ENCODE measurements at regions not wholly inside any gene's neighbourhood (a gene's known extent, or its start where the extent isn't known, plus 50 kb on each side); places are given as distances from the start of the nearest gene placed in this dataset.

GRCh38 chr14:41154143-41154807 lies 452.4 kb upstream of the LRFN5 start:
- Histone ChIP-seq H3K27ac (no peak overlapping the region), H3K9me3 (peaks cover 0 to 14% (median 0%) of the 10 kb centered on the region in 3 donors), H3K4me3 (no peak overlapping the region), H3K4me1 (no peaks in the 10 kb centered on the region), H3K27me3 (no peaks in the 10 kb centered on the region), H3K36me3 (no peaks in the 10 kb centered on the region)
- intact Hi-C loops (cut with DNase I): no loop called here
- WGBS, 2 donors: 70 to 97% methylated on average over 3 to 28 of the region's 56 CpGs
- no peak for TF ChIP-seq POLR2A (IDR thresholded peaks at IDR 0.05)
- no peak for TF ChIP-seq CTCF (IDR thresholded peaks at IDR 0.05)
- DNase-seq: no peak

GRCh38 chr14:41146391-41146790 lies 460.3 kb upstream of the LRFN5 start:
- intact Hi-C loops (cut with DNase I): no loop called here
- H3K4me3 ChIP-seq: no peak overlapping the region
- DNase-seq: no peak
- no peaks in the 10 kb centered on the region for H3K27me3 ChIP-seq
- peaks cover 0 to 6% (median 0%) of the 10 kb centered on the region in 3 donors for H3K9me3 ChIP-seq
- H3K27ac ChIP-seq: no peak overlapping the region
- TF ChIP-seq CTCF (IDR thresholded peaks at IDR 0.05) (no peak), POLR2A (IDR thresholded peaks at IDR 0.05) (no peak)
- no peaks in the 10 kb centered on the region for H3K36me3 ChIP-seq
- 76% methylated on average over 2 of the region's 2 CpGs for WGBS, 2 donors
- H3K4me1 ChIP-seq: no peaks in the 10 kb centered on the region

- Histone ChIP-seq H3K27ac (no peak overlapping the region), H3K36me3 (no peaks in the 10 kb centered on the region), H3K27me3 (no peaks in the 10 kb centered on the region), H3K4me3 (no peak overlapping the region), H3K9me3 (peaks cover 0 to 6% (median 0%) of the 10 kb centered on the region in 3 donors), H3K4me1 (no peaks in the 10 kb centered on the region)
- DNase-seq: no peak
- TF ChIP-seq POLR2A (IDR thresholded peaks at IDR 0.05) (no peak), CTCF (IDR thresholded peaks at IDR 0.05) (no peak)
- intact Hi-C loops (cut with DNase I): no loop called here
- WGBS, 2 donors: 87 to 90% methylated on average over 7 to 10 of the region's 10 CpGs
Observed at GRCh38 chr14:41144370-41144769, 462.3 kb upstream of the LRFN5 start.

GRCh38 chr14:41137741-41138140 lies 468.9 kb upstream of the LRFN5 start:
- H3K27me3 ChIP-seq: no peaks in the 10 kb centered on the region
- intact Hi-C loops (cut with DNase I): no loop called here
- no peak for TF ChIP-seq POLR2A (IDR thresholded peaks at IDR 0.05)
- no peak for TF ChIP-seq CTCF (IDR thresholded peaks at IDR 0.05)
- H3K4me3 ChIP-seq: no peak overlapping the region
- H3K36me3 ChIP-seq: no peaks in the 10 kb centered on the region
- 53 to 58% methylated on average over 2 of the region's 2 CpGs for WGBS, 2 donors
- H3K9me3 ChIP-seq: no peaks in the 10 kb centered on the region
- no peak for DNase-seq
- no peak overlapping the region for H3K27ac ChIP-seq
- H3K4me1 ChIP-seq: no peaks in the 10 kb centered on the region

- Histone ChIP-seq H3K36me3 (no peaks in the 10 kb centered on the region), H3K27ac (no peak overlapping the region), H3K4me1 (no peaks in the 10 kb centered on the region), H3K9me3 (peaks cover 0 to 5% (median 0%) of the 10 kb centered on the region in 3 donors), H3K27me3 (no peaks in the 10 kb centered on the region), H3K4me3 (no peak overlapping the region)
- WGBS, 2 donors: 72 to 96% methylated on average over 2 of the region's 2 CpGs
- TF ChIP-seq CTCF (IDR thresholded peaks at IDR 0.05) (no peak), POLR2A (IDR thresholded peaks at IDR 0.05) (no peak)
- no peak for DNase-seq
- intact Hi-C loops (cut with DNase I): no loop called here
Observed at GRCh38 chr14:41130274-41130673, 476.4 kb upstream of the LRFN5 start.
